HG02588 (cell line): ENCODE measurements at regions not wholly inside any gene's neighbourhood (a gene's known extent, or its start where the extent isn't known, plus 50 kb on each side); places are given as distances from the start of the nearest gene placed in this dataset.
"Not testable (repeated sequence)": the region's sequence is repeated elsewhere in the genome, so short reads cannot be mapped to it uniquely, and the experiment has no call there.

ENCODE experiments used
- ATAC-seq: cut with Tn5 transposase; IDR thresholded peaks from one replicate; pipeline ENCODE4 v1.9.1; 2021; ENCODE audit warnings: mild to moderate bottlenecking, moderate library complexity; ENCODE audit not compliant: unreplicated experiment

DNA sequence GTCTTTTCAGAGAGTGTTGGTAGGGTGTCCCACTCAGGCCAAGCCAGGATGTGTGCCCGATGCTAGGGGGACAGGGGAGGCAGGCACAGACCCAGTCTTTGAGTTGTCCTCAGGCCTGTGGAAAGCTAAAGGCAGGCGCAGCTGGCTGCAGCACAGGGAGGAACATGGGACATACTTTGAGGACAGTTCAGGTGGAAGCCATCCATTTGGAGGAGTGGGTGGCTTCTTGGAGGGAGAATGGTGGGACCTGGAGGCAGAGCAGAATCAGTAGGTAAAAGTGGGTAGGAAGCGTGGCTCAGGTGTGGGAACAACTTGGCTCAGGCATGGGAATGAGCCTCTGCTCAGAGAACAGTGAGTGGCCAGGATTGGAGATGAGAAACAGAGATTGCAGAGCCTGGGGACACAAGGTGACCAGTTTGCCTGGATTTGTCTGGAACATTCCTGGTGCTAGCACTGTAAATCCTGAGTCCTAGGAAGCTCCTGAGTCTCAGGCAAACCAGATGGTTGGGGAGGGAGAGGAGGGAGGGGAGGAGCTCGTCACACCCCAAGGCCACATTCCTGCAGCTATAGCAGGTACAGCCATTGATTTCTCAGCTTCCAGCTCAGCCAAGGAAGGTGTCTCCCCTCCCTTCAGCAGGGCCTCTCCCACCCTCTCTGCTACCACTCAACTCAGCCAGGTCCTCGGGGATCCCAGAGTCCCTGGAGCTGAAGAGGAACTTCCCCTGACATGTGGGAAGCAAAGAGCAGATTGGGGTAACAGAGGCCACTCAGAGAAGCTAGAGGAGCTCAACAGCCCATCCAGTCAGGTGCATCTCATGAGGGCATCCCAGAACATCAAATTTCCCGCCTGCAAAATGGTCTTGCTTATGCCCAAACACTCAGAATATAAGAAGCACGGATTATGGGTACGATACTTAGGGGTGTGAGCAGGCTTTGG lies 65.2 kb upstream of the TINAGL1 start:
- ATAC-seq = no peak

GRCh38 chr1:31511848-31512615 lies 64.3 kb upstream of the TINAGL1 start:
- no peak for ATAC-seq

DNA sequence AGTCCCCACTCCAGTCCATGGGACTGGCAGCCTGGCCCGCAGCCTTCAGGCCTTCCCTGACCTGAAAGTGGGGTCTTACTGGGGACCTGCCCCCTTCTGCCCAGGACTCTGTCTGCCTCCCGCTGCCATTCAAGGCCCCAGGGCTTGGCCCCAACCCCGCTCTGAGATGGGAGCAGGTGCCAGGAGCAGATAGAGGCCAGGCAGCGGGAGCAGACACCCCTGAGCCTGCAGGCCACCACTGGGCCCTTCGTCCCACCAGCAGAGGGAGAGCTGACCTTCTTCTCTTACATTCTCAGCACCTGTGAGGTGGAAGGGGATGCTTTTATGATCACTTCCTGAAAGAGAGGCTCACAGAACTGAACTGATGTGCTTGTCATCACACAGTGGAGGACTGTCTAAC lies 62.2 kb upstream of the TINAGL1 start:
- no peak for ATAC-seq

DNA sequence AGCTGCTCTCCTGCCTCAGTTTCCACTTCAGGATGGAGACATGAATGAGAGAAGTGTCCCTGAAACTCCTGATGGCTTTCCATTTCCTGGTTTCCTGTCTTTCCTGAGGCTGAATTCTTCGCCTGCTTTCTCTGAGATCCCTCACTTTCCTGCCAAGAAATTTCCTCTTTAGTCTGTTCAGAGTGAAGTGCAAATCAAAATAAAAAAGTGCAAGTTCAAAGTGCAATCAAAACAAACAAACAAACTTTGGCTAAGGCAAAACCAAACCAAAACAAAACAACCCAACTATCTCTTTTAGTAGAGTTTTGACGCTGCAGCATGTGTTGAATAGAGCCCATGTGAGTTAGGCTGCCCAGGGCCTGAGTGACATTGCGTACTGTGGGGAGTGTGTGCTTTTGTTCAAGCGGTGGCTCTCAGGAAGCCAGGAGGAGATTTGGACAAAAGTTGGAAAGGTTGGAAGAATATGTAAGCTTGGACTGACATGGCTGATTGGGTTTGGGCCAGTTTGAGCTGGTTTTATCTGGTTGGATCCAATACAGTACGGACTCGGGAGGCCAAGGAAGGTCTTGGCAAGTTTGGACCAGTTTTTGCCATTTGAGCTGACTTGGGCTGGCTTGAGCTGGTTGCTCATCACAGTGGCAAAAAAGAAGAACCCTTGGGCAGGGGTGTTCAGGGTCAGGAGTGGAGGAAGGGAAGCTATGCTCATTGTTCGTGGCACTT lies 61.1 kb upstream of the TINAGL1 start:
- no peak for ATAC-seq

DNA sequence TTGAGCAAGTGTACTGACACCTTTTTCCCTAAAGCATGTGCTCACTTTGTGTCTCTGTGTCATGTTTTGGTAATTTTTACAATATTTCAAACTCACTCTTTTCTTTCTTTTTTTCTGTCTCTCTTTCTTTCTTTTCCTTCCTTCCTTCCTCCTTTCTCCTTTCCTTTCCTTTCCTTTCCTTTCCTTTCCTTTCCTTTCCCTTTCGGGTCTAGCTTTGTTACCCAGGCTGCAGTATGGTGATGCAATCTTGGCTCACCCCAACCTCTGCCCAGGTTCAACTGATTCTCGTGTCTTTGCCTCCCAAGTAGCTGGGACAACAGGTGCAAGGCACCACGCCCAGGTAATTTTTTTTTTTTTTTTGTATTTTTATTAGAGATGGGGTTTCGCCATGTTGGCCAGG lies 60.4 kb upstream of the TINAGL1 start:
- ATAC-seq = no peak

DNA sequence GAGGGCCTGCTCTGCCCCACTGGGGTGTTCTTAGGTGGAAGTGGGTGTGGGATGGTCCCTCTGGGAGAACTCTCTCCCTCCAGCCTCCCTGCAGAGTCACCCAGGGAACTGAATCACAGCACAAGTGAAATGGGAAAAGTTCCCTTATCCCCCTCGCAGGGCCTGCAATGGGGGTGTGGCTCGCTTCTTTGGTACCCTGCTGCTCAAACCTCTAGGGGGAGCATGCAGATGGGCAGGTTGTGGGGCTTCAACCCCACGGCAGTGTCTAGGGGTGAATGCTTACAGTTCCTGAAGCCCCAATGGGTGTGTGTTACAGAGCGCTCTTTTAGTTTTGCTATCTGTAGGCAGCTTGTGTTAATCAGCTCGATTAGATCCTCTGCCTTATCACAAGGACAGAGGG lies 59.0 kb upstream of the TINAGL1 start:
- ATAC-seq = no peak

- not testable (repeated sequence) for ATAC-seq
Measured at GRCh38 chr1:31517986-31518385, 58.3 kb upstream of the TINAGL1 start.

GRCh38 chr1:31521761-31522555 lies 54.4 kb upstream of the TINAGL1 start:
- ATAC-seq = no peak

DNA sequence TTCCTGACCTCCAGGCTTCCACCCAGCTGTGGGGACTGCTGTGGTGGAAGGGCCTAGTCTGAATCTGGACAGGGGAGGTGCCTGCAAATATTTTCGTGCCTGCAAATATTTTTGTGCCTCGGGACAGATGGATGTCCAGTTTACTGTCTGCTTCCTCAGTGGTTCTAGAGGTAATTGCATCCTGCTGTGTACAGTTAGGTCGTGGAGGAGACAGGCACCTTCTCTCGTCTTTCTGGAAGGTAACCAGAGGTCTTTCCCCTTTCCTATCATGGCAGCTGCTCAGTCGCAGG lies 53.8 kb upstream of the TINAGL1 start:
- no peak for ATAC-seq

DNA sequence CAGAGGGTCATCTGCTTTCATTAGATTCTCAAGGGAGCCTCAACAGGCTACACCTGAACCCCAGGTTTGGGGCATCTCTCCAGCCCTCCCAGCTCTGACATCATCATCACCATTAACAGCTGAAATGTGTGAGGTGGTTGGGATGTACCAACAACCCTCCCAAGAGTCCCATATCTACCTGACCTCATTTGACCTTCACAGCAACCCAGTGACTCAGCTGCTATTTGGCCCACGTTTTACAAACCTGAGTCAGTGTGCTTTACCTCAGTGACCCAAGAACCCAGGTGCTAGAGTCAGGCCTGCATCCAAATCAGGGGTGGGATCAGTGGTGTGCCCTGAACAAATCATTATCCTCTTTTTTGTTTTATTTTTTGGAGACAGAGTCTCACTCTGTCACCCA lies 53.3 kb upstream of the TINAGL1 start:
- no peak for ATAC-seq

DNA sequence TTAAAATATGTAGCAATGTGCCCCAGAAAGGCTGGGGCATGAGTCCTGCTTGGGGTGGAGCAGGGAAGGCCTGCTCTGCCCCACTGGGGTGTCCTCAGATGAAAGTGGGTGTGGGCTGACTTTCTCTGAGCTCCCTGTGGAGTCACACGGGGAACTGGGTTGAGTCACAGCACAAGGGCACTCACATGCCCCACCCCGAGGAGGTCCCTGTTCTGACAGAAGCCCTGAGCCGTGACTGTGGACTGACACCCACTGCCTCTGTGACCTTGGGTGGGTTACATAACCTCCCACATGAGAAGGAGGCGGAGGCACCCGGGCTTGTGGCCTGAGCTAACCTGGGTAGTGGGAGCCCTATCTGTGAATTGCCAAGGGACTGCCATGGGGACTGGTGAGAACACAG lies 52.5 kb upstream of the TINAGL1 start:
- ATAC-seq = no peak

DNA sequence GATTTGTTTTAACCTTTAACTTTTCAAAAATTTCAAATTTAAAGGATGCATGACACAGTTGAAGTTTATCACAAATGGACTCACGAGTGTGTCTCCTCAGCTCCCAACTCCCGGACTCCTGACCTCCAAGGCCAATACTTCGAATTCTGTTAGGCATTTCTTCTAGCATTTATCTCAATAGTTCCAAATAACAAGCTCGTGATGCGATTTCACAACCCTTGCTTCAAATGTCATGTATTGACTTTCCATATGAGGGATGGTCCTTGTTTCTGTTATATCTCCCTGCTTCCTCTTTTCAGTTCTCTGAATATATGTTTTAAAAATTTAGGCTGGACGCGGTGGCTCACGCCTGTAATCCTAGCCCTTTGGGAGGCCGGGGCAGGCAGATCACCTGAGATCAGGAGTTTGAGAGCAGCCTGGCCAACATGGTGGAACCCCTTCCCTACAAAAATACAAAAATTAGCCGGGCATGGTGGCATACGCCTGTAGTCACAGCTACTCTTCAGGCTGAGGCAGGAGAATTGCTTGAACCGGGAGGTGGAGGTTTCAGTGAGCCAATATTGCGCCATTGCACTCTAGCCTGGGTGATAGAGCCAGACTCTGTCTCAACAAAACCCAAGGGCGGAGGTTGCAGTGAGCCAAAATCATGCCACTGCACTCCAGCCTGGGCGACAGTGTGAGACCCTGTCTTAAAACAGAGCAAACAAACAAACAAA lies 52.0 kb upstream of the TINAGL1 start:
- ATAC-seq = no peak
